HUDEP-2 (cell line): ENCODE measurements at regions not wholly inside any gene's neighbourhood (a gene's known extent, or its start where the extent isn't known, plus 50 kb on each side); places are given as distances from the start of the nearest gene placed in this dataset.

Experiments
- DNase-seq, 76 experiments: peaks; one replicate each; lab custom pipeline; 2025; ENCODE audit not compliant: unreplicated experiment in 76 of 76; lab: John Stamatoyannopoulos, UW

DNA sequence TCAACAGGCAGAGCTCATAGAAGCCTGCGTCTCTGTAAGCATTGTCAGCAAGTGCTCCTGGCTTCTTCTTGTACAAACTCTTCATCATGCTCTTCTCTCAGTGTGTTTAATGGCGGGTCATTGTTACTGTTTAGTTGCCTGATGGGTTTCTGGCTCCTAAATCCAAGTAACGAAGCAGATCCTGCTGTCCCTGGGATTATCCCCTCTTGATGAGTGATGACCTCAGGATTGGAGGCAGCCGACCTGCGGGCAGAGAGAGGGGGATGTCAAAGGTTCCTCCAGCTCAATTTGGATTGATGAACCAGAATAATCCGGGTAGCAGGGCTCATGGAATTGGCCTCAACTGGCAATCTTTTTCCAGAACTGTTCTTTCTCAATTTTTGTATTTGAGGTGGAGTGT is 66.1 kb upstream of the BARHL2 start:
- DNase-seq = no peak

GRCh38 chr1:90782046-90782445 is 64.9 kb upstream of the BARHL2 start:
- DNase-seq = no peak

- DNase-seq = no peak
Observed at GRCh38 chr1:90781534-90781933, 64.4 kb upstream of the BARHL2 start.

- no peak for DNase-seq
Observed at GRCh38 chr1:90780981-90781380, 63.9 kb upstream of the BARHL2 start.

DNA sequence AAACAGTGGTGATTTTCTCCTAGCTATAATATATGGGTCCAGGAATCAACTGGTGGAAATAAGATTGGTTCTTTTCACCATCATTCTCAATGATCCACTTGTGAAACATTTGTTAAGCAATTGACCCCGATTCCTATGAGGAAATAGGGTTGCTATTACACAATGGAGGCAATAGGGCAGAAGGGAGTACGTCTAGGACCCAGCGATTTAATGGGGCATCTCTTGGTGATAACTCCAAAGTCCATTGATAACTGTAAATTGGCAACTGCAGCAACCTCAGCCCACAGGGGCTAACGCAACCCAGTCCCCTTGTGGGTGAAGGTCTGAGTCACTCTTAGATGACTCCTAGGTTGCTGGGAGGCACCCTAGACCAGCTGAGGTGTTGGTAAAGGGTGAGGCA is 62.5 kb upstream of the BARHL2 start:
- no peak for DNase-seq

DNA sequence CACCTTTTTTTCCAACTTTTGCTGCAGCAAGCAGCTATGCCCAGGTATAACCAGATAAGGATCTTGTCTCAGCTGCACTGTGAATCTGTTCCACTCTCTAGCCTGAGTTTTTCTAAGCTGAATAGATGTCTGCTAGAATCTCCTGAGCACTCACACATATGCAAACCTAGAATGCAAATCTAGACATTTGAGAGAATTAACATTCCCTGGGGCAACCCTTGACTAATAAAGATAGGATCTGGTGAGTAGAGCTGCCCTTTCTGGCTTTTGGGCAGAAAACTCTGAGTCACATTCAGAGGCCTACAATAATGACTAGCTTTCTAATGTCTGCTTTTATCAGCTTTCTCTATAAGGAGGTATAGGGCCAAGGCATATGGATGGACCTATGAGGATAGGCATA is 61.4 kb upstream of the BARHL2 start:
- DNase-seq = no peak

- DNase-seq = no peak
Observed at GRCh38 chr1:90773812-90774211, 56.7 kb upstream of the BARHL2 start.

DNA sequence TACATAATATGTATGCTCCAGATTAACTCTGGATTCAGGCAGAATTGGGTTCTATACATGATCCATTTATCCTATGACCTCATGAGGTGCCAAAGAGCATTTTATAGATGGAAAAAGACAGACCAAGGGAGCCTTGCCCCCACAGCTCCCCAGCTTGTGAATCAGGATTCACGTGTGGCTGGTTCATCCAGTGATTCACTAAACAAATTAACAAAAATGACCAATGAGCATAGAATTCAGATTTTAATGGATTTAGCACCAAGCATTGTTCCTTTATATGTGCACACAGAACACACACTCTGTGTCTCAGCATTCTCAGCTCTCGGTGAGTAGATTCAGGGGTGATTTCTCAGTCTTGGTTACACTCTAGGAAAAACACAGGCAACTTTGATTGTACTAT is 51.7 kb upstream of the BARHL2 start:
- no peak for DNase-seq

DNA sequence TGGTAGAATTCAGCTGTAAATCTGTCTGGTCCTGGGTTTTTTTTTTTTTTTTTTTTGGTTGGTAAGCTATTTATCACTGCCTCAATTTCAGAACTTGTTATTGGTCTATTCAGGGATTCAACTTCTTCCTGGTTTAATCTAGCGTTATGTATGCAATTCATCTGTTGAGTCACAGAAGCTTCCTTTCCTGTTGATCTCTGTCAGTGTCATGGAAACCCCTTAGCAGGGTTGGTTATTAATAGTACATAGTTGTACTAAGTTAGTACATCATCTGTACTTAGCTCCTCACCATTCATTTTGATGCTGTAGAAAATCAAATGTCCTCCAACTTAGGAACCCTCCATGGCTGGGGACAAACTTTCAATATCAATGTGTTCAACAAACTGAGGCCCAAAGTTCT is 51.0 kb upstream of the BARHL2 start:
- DNase-seq = no peak
